ENCODE measurements at regions not wholly inside any gene's neighbourhood (a gene's known extent, or its start where the extent isn't known, plus 50 kb on each side); places are given as distances from the start of the nearest gene placed in this dataset.
A peak's percentile ranks its signal among the peaks of the same experiment; 100 is the strongest.

- peak; percentile 8 for TF ChIP-seq SMAD1 (IDR thresholded peaks at IDR 0.05; ENCODE audit: low read depth, low read length, partially characterized antibody)
- peak; percentile 54; the same call in 1 of the 2 replicates for TF ChIP-seq POLR2AphosphoS2 (IDR thresholded peaks at IDR 0.05; ENCODE audit: low read length)
- peak; percentile 10; the same call in 1 of the 2 replicates for TF ChIP-seq SP1 (CRISPR knock-in tag; IDR thresholded peaks at IDR 0.05)
- TF ChIP-seq E2F1 (CRISPR knock-in tag; IDR thresholded peaks at IDR 0.05), result no peak
- peak; percentile 46; the same call in 1 of the 2 replicates for TF ChIP-seq PTTG1 (tag; IDR thresholded peaks at IDR 0.05; ENCODE audit: low read depth)
- no peak for TF ChIP-seq ZNF449 (CRISPR knock-in tag; IDR thresholded peaks at IDR 0.05)
- TF ChIP-seq BRCA1 (IDR thresholded peaks at IDR 0.05), result no peak
- TF ChIP-seq BRCA1 (CRISPR knock-in tag; IDR thresholded peaks at IDR 0.05), result no peak
- peak; percentile 3; the same call in 1 of the 2 replicates for TF ChIP-seq SUPT5H (IDR thresholded peaks at IDR 0.05)
- TF ChIP-seq GTF2A2 (tag; IDR thresholded peaks at IDR 0.05), result no peak
- no peak for TF ChIP-seq ESRRA (IDR thresholded peaks at IDR 0.05; ENCODE audit: borderline replicate concordance, low read depth)
- no peak for TF ChIP-seq ZBTB11 (CRISPR knock-in tag; IDR thresholded peaks at IDR 0.05)
- TF ChIP-seq MTA3 (IDR thresholded peaks at IDR 0.05; ENCODE audit: borderline replicate concordance), result no peak
- no peak for TF ChIP-seq TOE1 (IDR thresholded peaks at IDR 0.05; ENCODE audit: borderline replicate concordance)
- no peak for TF ChIP-seq TOE1 (CRISPR knock-in tag; IDR thresholded peaks at IDR 0.05; ENCODE audit: borderline replicate concordance, low read depth)
- TF ChIP-seq CBX5 (IDR thresholded peaks at IDR 0.05; ENCODE audit: borderline replicate concordance, low read depth), result no peak
- TF ChIP-seq THRAP3 (IDR thresholded peaks at IDR 0.05; ENCODE audit: borderline replicate concordance), result no peak
- no peak for TF ChIP-seq ZNF512 (tag; IDR thresholded peaks at IDR 0.05)
- no peak; the same call in 1 of the 2 replicates for TF ChIP-seq ZKSCAN8 (CRISPR knock-in tag; IDR thresholded peaks at IDR 0.05)
- 0 out of 4 replicates have a peak, but pooled peaks of 1 of the 2 experiments have one; percentile 18 for TF ChIP-seq MAZ (CRISPR knock-in tag; conservative IDR thresholded peaks at IDR 0.05 in 1 of 2, IDR thresholded peaks at IDR 0.05 in 1 of 2)
- TF ChIP-seq ILK (tag; IDR thresholded peaks at IDR 0.05; ENCODE audit: borderline replicate concordance, low read depth), result no peak
- TF ChIP-seq PRMT5 (CRISPR knock-in tag; IDR thresholded peaks at IDR 0.05), result no peak
Measured at GRCh38 chr6:67884442-67884841, 750.6 kb upstream of the ADGRB3 start (continued).

All from K562 (cell line).